Kidney epithelial cell (primary cell): ENCODE measurements at regions not wholly inside any gene's neighbourhood (a gene's known extent, or its start where the extent isn't known, plus 50 kb on each side); places are given as distances from the start of the nearest gene placed in this dataset.
"Not testable (repeated sequence)": the region's sequence is repeated elsewhere in the genome, so short reads cannot be mapped to it uniquely, and the experiment has no call there.

Source experiments
- DNase-seq: peaks from one replicate; pipeline ENCODE4 v3.0.0-alpha.2; 2010; ENCODE audit warnings: low read depth
- H3K27me3 ChIP-seq: 2 replicates; pipeline ENCODE4 v1.6.0; 2011; ENCODE audit warnings: low read length; ENCODE audit not compliant: control insufficient read depth, insufficient read depth
- H3K36me3 ChIP-seq: 2 replicates; pipeline ENCODE4 v1.5.1; 2011; ENCODE audit warnings: low read length; ENCODE audit not compliant: control insufficient read depth, insufficient read depth
- H3K4me3 ChIP-seq: 2 replicates; pipeline ENCODE4 v1.5.1; 2011; ENCODE audit warnings: low read depth, mild to moderate bottlenecking, control low read depth, low read length
- CTCF ChIP-seq: IDR thresholded peaks from 2 replicates; pipeline ENCODE4 v1.5.1; 2011; ENCODE audit warnings: mild to moderate bottlenecking, moderate library complexity, low read length, control low read depth, inconsistent platforms; ENCODE audit not compliant: insufficient read depth, poor library complexity, severe bottlenecking

GRCh38 chr20:28602403-28603217 lies 2654.9 kb upstream of the DEFB115 start:
- H3K27me3 ChIP-seq, H3K36me3 ChIP-seq: not testable (repeated sequence)
- peak; percentile 71 for TF ChIP-seq CTCF
- H3K4me3 ChIP-seq: peak overlapping the region; percentile 64
- peak; percentile 57 for DNase-seq

- peak overlapping the region; percentile 64 for H3K4me3 ChIP-seq
- not testable (repeated sequence) for DNase-seq, H3K27me3 ChIP-seq, H3K36me3 ChIP-seq
These were observed 2654.3 kb upstream of the DEFB115 start for GRCh38 chr20:28603218-28603577.

GRCh38 chr20:28616354-28616753 lies 2641.1 kb upstream of the DEFB115 start:
- no peak overlapping the region for H3K4me3 ChIP-seq
- no peaks in the 10 kb centered on the region for H3K27me3 ChIP-seq
- TF ChIP-seq CTCF: no peak
- H3K36me3 ChIP-seq: no peaks in the 10 kb centered on the region
- DNase-seq: no peak

GRCh38 chr20:28619956-28620651 lies 2637.4 kb upstream of the DEFB115 start:
- H3K36me3 ChIP-seq, DNase-seq, H3K27me3 ChIP-seq, H3K4me3 ChIP-seq: not testable (repeated sequence)

- H3K27me3 ChIP-seq, DNase-seq, H3K4me3 ChIP-seq, H3K36me3 ChIP-seq: not testable (repeated sequence)
These were observed 2632.4 kb upstream of the DEFB115 start for GRCh38 chr20:28625112-28625511.

- not testable (repeated sequence) for H3K27me3 ChIP-seq, H3K4me3 ChIP-seq, H3K36me3 ChIP-seq, DNase-seq
These were observed 2616.6 kb upstream of the DEFB115 start for GRCh38 chr20:28640831-28641230.
